ENCODE measurements at regions not wholly inside any gene's neighbourhood (a gene's known extent, or its start where the extent isn't known, plus 50 kb on each side); places are given as distances from the start of the nearest gene placed in this dataset.

DNA sequence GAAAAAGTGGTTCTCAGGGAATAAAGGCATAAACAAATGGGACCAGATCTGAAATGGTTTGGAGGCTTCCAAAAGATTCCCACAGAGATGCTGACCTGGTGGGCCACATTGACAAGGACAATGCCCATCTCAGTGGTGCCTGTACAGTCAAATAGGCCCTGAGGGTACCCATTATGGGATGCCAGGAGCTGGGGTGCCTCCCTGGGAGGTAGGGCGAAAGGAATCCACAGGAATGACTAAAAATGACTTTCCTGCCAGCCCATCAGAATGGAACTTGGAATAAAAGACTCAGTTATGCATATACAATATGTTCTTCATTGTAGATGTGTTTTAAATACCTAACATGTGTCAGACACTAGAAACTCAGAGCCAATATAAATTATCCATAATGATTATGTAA is 248.5 kb downstream of the RNF144A start:
- TF ChIP-seq EZH2 (IDR thresholded peaks at IDR 0.05; ENCODE audit: insufficient read depth, poor library complexity, severe bottlenecking): no peak
- no peak for TF ChIP-seq EZH2phosphoT487 (IDR thresholded peaks at IDR 0.05; ENCODE audit: insufficient read depth, low read depth)

All from GM23248 (cell line).